NOMO-1 treated with DMSO at 0.1 percent for 48 hours (cell line): ENCODE measurements at regions not wholly inside any gene's neighbourhood (a gene's known extent, or its start where the extent isn't known, plus 50 kb on each side); places are given as distances from the start of the nearest gene placed in this dataset.
"Not testable (repeated sequence)": the region's sequence is repeated elsewhere in the genome, so short reads cannot be mapped to it uniquely, and the experiment has no call there.

ENCODE experiments used
- DNase-seq: peaks from one replicate; lab custom pipeline; 2025; ENCODE audit not compliant: unreplicated experiment; lab: John Stamatoyannopoulos, UW

DNA sequence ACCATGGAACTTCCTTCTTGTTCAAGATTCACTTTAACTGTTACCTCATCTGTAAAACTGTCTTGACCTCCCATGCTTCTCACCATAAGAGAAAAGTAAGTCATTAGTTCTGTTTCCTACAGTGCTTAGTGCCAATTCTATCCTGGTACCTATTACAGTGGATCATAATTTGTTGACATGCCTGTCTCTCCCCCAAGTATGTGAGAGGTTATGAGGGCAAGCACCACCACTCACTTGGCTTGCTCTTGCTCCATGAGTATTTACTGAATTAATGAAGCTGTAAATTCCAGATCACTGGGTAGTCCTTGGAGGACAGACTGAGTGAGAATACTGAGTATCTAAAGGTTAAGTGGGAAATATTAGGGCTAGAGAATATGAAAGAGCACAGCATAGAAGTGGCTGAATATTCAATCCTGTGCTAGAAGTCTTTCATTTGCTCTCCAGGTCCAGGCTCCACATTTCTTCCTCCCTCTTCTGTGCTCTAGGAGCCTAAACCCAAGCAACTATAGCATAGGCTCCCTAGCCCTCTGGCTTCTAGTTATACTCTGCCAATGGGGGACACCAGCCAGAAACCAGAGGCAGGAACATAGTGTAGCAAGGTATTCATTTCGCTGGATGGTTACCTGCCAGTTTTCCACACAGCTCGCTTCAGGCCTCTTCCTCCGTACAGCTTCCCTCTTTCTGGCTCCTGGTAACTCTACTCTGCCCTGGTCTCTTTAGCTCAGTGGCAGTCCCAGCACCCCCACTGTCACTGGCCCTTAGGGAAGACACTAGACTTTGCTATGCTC is 118.2 kb upstream of the SLC5A12 start:
- no peak for DNase-seq

DNA sequence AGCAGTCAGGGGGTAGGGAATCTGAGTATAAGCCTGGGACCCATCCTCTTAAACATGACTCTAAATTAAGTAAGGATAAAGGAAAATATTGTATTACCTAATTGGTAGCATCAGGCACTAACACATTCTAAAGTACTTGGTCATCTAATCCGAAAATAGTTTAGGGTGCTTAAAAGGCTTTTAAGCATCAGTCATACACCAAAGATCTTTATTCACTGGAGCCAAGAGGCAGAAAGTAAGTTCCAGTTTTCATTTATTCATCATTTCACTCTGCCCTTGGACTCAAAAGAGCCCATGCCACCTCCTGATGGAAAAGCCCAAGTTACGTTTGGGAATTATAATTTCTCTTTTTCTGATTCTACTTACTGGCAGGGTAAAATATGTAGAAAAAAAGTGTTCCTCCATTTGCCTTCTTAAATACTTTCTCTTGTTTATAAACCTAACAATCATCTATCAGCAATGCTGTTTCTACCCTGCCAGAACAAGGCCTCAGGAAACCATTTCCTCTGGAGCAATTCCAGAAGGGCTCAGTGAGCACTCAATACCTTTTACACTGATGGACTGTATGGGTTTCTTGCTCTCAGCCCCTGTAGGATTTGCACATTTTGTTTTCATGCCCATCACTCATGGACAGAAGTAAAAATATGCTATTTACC is 120.1 kb upstream of the SLC5A12 start:
- DNase-seq, result no peak

DNA sequence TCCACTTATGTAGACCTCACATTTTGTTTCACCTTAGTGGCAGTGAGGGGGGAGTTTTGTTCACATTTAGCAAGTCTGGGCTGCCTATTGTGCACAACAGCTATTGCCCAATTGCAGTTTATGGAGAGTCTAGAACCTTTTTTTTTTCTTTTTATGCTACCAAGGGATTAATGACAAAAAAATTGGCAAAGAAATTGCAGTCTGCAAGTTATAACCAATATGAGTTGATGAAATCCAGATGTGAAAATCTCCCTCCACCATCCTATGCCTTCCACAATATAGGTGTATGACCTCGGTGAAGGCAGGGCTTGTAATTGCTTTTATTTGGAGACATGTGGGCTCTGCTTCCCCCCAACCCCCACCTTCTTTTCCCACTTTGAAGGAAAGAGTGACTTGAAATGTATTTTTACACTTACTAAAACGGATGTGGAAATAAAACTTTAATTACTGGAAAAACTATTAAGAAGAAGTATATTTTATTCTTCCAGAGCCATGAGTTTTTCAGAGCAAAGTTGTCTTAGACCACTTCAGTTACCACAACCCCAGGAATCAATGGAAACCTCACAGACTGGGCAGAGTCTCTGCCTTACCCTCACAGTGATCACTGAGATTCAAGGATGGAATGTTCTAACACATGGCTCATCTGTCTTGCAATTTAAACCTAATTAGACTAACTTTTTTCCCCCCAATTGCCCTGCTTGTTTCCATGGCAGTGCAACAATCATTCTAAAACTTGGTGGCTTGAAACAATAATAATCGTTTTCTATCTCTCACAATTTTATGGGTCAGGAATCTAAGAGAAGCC is 120.8 kb upstream of the SLC5A12 start:
- DNase-seq, result no peak

DNA sequence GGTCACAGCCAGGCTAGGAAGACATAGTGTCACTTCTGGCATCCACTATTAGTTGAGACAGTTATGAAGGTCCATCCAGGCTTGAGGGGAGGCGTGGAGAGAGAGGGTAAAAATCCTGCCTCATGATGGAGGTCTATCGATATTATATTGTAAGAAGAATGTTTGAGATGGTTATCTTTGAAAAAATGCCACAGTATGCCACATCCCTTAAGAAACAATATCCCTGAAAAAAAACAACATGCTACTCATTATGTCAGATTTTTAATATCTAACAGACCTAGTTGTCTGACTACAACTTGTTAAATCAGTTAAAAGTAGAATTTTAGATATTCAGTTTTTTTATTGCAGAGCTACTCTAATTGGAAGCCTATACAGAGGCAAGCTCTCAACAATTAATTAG is 121.7 kb upstream of the SLC5A12 start:
- DNase-seq, result no peak

- DNase-seq, result no peak
Observed at GRCh38 chr11:26844963-26845362, 123.1 kb upstream of the SLC5A12 start.

GRCh38 chr11:26846227-26846626 is 124.4 kb upstream of the SLC5A12 start:
- DNase-seq, result no peak

DNA sequence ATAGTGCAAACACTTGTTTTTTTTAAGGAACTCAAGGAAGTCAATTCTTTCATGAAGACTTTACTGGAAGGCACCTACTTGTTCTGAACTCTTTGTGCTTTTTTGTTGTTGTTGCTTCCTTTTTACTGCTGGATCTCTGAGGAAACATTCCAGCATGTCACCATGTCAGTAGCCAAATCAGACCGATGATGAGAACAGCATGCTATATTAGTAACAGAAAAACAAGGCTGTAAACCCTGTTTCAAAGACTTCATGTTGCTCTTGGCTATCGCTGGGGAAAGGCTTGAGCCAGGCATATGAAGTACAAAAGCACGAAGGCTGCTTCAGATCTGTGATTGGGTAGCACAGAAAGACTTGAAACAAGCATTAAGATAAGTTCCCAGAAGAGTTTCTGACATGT is 125.6 kb upstream of the SLC5A12 start:
- DNase-seq, result no peak

DNA sequence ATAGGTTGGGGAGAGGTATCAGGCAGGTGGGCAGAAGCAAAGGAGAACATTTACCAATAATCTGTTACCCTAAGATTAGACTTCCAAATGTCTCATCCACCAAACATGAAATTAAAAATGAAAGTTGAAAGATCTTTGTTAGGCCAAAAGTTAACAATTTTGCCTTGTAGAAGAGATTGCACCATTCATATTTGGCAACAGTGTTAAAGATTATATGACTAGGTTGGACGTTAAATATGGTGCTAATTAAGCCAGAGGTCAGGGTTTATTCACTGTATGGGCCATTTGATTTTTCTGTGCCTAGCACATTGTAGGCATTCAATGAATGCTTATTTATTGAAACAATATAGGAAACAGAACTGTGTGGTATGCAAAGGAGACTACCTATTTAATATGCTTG is 126.1 kb upstream of the SLC5A12 start:
- no peak for DNase-seq

DNA sequence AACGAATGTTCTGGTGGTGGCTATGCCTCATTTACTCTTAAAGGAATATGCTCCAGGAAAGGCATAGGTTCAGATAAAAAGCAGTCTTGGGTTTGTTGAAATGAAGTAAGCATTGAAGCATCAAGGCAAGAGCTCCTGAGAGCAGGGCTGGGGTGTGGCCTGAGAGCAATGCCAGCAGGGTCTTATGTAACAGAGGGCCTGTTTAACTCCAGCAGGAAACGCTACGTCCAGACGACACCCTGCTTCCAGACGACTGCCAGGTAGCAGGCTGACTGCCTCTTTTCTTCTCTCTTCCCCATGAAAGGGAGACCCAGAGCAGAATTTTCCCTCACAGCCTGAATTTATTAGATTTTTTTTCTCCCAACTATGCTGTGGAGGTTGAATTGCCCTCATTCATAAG is 127.2 kb upstream of the SLC5A12 start:
- DNase-seq, result no peak

- DNase-seq, result no peak
Observed at GRCh38 chr11:26851291-26851690, 129.4 kb upstream of the SLC5A12 start.

DNA sequence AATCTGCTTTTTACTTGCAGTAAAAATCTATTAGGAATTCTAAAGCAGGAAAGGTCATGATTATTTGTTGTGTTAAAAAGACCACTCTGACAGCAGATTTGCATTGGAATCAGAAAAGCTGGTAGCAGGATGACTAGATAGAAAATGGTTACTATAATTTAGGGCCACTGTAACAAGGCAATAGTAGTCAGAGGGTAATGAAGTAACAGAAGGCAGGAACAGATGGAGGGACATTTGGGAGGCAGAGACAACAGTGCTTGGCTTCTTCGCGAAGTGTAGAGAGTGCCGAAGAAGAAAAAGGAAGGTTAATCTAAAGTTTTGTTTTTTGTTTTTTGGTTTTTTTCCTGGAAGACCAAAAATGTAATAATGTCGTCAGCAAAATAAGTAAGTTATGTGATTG is 129.8 kb upstream of the SLC5A12 start:
- no peak for DNase-seq

DNA sequence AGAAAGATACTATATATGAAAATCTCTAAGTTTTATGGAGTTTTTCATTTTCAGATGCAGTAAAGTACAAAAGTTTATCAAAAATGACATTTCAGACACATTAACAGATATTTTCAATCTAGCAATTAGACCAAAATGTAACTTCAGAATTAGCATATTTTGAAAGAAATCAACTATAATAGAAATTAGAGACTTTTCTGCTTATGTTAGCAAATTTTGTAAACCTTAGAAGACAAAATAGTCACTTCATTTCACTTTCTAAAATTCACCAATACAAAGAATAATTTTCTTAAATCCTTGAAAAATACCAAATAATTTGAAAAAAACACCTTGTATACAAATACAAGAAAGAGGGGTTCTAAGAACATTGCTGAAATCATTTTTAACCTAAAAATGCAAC is 135.8 kb upstream of the FIBIN start:
- DNase-seq, result no peak

DNA sequence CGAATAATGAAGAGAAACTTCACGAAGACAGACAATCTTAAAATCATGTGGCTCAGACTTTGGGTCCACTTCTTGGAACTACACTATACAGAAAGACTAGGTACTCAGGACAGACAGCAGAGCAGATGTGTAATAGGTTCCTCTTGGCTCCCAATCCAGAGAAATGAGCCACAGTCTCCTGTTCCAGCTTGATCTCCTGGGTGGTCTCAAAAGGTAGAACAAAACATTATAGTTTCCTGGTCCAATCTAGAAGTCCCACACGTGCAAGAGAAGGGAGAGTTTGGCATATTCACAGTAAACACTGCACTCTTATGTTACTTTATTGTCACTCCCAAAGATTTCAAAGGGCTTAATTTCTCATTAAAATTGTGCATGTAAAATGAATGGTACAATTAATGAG is 134.5 kb upstream of the FIBIN start:
- no peak for DNase-seq

DNA sequence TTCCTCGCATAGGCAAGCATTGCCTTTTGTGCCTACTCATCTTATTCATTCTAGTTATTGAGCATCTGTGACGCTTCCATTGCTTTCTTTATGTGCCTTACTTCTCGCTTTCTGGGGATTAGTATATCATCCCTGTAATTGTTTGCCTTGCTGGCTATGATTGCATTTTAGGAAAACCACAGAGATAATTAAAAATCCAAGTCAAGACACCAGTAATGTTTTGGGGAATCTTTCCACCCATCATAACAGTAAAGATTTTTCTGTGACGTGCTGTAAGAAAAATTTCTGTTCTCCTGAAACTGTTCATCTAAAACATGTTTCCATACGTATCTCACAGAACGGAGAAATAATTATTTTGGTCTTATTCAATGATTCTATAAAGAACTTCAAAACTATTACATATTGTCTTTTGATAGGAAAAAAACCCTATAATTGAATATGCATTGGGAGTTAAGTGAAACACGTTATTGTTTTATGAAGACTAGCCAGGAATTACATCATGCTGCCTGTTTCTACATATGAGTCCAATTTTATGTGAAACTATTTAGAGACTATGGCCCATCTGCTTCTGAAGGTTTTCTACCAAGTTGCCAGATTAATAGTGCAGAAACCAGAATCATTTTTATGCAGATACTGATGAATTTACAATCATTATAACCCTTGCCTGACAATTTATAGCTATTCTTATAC is 133.7 kb upstream of the FIBIN start:
- no peak for DNase-seq

DNA sequence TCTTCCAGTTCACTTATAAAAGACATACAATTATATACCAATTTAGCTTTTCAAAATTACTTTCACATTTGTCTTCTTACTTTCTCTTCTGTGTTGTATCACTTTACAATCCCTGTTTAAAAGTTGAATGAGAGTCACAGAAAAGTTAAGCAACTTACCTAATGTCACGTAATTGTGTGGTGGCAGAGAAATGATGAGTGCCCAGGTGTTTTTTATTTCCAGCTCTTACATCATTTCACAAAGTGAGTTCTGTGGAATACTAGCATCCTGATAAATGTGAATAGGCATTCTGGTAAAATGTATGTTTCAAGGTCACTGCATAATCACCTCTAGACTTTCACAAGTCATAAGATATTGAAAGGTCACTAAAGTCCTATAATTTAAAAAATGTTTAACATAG is 133.0 kb upstream of the FIBIN start:
- DNase-seq, result no peak

DNA sequence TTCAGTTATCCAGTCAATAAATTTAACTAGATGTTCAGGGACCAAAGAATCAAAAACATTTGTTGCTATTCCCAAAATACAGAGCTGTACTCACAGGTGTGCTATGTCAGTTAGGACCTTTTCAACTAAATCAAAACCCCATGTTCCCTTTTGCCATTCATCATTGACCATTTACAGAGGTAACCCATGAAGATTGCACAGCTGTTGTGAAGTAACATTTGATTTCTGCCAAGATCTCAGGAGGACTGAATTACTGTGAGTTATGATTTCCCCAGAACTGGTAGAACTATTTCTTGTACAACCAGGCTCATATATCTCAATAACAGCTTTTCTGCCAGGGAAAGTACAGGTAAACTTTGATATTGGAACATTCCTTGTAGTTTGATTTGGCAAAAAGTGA is 131.1 kb upstream of the FIBIN start:
- no peak for DNase-seq

- no peak for DNase-seq
Observed at GRCh38 chr11:26865703-26866102, 128.2 kb upstream of the FIBIN start.

DNA sequence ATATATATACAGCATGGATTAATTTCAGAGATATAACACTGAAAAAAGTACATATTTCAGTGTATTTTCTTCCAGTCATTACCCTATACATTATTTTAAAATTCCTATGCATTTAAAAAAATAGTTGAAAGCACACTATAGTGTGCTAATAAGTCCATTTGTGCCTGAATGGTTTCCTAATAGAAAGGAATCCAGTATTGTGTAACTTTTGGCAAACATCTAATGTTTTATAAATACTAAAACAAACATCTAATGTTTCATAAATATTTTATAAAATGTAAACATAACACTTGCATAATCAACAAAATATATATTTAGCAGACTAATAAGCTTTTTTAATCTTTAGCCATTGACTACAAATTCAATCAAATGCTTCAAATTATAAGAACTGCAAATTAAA is 126.6 kb upstream of the FIBIN start:
- no peak for DNase-seq

DNA sequence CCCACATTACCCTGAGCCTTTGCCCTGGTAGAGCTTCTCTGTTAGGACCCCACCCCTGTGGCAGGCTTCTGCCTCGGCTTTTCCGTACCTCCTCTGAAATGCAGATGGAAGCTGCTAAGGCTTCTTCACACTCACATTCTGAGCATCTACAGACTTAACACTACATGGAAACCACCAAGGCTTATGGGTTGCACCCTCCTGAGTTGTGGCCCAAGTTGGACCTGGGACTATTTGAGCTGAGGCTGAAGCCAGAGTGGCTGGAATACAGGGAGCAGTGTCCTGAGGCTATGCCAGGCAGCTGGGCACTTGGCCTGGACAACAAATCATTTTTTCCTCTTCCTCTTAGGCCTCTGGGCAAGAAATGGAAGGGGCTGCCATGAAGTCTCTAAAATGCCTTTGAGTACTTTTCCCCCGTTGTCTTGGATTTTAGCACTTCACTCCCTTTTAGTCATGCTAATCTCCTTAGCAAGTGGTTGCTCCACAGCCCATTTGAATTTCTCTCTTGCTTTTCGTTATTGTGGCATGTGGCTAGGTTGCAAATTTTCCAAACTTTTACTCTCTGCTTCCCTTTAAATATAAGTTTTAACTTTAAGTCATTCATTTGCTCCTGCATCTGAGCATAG is 114.8 kb upstream of the FIBIN start:
- no peak for DNase-seq

DNA sequence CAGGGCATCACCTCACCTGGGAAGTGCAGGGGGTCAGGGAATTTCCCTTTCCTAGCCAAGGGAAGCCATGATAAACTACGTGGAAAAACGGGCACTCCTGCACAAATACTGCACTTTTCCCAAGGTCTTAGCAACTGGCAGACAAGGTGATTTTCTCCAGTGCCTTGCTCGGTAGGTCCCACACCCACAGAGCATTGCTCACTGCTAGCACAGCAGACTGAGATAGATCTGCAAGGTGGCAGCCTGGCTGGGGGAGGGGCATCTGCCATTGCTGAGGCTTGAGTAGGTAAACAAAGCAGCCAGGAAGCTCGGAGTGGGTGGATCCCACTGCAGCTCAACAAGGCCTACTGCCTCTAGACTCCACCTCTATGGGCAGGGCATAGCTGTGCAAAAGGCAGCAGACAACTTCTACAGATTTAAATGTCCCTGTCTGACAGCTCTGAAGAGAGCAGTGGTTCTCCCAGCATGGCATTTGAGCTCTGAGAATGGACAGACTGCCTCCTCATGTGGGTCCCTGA is 111.5 kb upstream of the FIBIN start:
- DNase-seq, result not testable (repeated sequence)

- DNase-seq, result no peak
Observed at GRCh38 chr11:26891501-26891900, 102.4 kb upstream of the FIBIN start.
